ENCODE measurements at regions not wholly inside any gene's neighbourhood (a gene's known extent, or its start where the extent isn't known, plus 50 kb on each side); places are given as distances from the start of the nearest gene placed in this dataset.

GRCh38 chr10:16184906-16185305 lies 251.9 kb upstream of the PTER start:
- H3K27me3 ChIP-seq (ENCODE audit: control insufficient read depth, insufficient read depth, low read length): no peaks in the 10 kb centered on the region
- no peak overlapping the region for H2BK15ac ChIP-seq (ENCODE audit: low read depth, low read length)
- H3K9me3 ChIP-seq (ENCODE audit: control insufficient read depth, insufficient read depth, low read length): peaks cover 20% of the 10 kb centered on the region
- H3K4ac ChIP-seq (ENCODE audit: low read depth, low read length): no peak overlapping the region
- H4K5ac ChIP-seq (ENCODE audit: low read depth, low read length): no peak overlapping the region
- dilution Hi-C loops (cut with HindIII; ENCODE audit: low sequenced_read_pairs, unreplicated experiment) (no loop called here), in situ Hi-C loops (cut with MboI; ENCODE audit: low sequenced_read_pairs) (no loop called here), intact Hi-C loops (cut with micrococcal nuclease) (no loop called here)
- TF ChIP-seq POLR2A (IDR thresholded peaks at IDR 0.05; ENCODE audit: low read depth, low read length): no peak
- no peak for TF ChIP-seq RCOR1 (IDR thresholded peaks at IDR 0.05; ENCODE audit: insufficient replicate concordance, low read length)
- no peak for TF ChIP-seq CHD1 (IDR thresholded peaks at IDR 0.05; ENCODE audit: low read depth, low read length)
- no peak for TF ChIP-seq USF2 (IDR thresholded peaks at IDR 0.05; ENCODE audit: low read depth, low read length)
- no peak for TF ChIP-seq CEBPB (IDR thresholded peaks at IDR 0.05; ENCODE audit: low read depth, low read length)
- no peak for TF ChIP-seq ELK1 (IDR thresholded peaks at IDR 0.05; ENCODE audit: borderline replicate concordance, low read depth, low read length)
- TF ChIP-seq CTCF (conservative IDR thresholded peaks at IDR 0.05; ENCODE audit: low read depth, low read length): no peak
- TF ChIP-seq MXI1 (IDR thresholded peaks at IDR 0.05; ENCODE audit: borderline replicate concordance, low read depth, low read length): no peak
- no peak for TF ChIP-seq FOS (IDR thresholded peaks at IDR 0.05; ENCODE audit: low read depth, low read length)
- TF ChIP-seq RFX5 (IDR thresholded peaks at IDR 0.05; ENCODE audit: low read depth, low read length): no peak
- TF ChIP-seq MAFK (IDR thresholded peaks at IDR 0.05; ENCODE audit: low read depth, low read length): no peak
- TF ChIP-seq NFE2L2 (IDR thresholded peaks at IDR 0.05; ENCODE audit: low read depth, low read length): no peak
- TF ChIP-seq MAZ (IDR thresholded peaks at IDR 0.05; ENCODE audit: borderline replicate concordance, low read depth, low read length): no peak
- TF ChIP-seq RAD21 (IDR thresholded peaks at IDR 0.05; ENCODE audit: low read length): no peak
- TF ChIP-seq SMC3 (IDR thresholded peaks at IDR 0.05; ENCODE audit: low read depth, low read length): no peak
- no peak for TF ChIP-seq BHLHE40 (IDR thresholded peaks at IDR 0.05; ENCODE audit: low read depth, low read length)
- no peaks in the 10 kb centered on the region for H3K79me1 ChIP-seq (ENCODE audit: low read depth in 1 of 2, low read length in 2 of 2)
- no peak overlapping the region for H2AK5ac ChIP-seq (ENCODE audit: low read depth, low read length)
- no peak overlapping the region for H3K56ac ChIP-seq (ENCODE audit: extremely low read depth, insufficient read depth, low read length)
- H2AK9ac ChIP-seq (replicated peaks; ENCODE audit: low read depth, low read length, poor library complexity): no peak overlapping the region
- H3K4me2 ChIP-seq (ENCODE audit: low read depth, low read length): no peak overlapping the region
- ChIA-PET POLR2A (ENCODE audit: unreplicated experiment) (no interaction called here), CTCF (no interaction called here)
- DNase-seq (no peak), ATAC-seq (ENCODE audit: low read depth) (no peak)
- H3K23ac ChIP-seq (ENCODE audit: low read depth, low read length): no peak overlapping the region
- H3K4me3 ChIP-seq (ENCODE audit: insufficient read depth, low read depth, low read length): no peak overlapping the region
- no peaks in the 10 kb centered on the region for H3K9me1 ChIP-seq (ENCODE audit: insufficient read depth, low read length)
- no TSS peak for BruUV-seq (replicated peaks)
- H4K91ac ChIP-seq (ENCODE audit: insufficient read depth, low read depth, low read length): no peak overlapping the region
- no CpG with 5 or more reads among the region's 2 CpGs for WGBS, 2 experiments (ENCODE audit: extremely low coverage in 2 of 2, insufficient read length in 1 of 2)
- no peak overlapping the region for H2AFZ ChIP-seq (replicated peaks; ENCODE audit: low read length, poor library complexity)
- no peak overlapping the region for H3K27ac ChIP-seq (ENCODE audit: insufficient read depth, low read length)
- no peaks in the 10 kb centered on the region for H3K36me3 ChIP-seq (ENCODE audit: control insufficient read depth, insufficient read depth, low read length)
- H2BK5ac ChIP-seq (ENCODE audit: low read depth, low read length, poor library complexity, severe bottlenecking): no peak overlapping the region
- no peaks in the 10 kb centered on the region for H3K4me1 ChIP-seq (ENCODE audit: control insufficient read depth, insufficient read depth, low read length)
- no peak overlapping the region for H4K8ac ChIP-seq (ENCODE audit: low read depth in 2 of 2, low read length in 2 of 2)
- H4K20me1 ChIP-seq (ENCODE audit: insufficient read depth, low read length): no peaks in the 10 kb centered on the region
- no peak overlapping the region for H2BK120ac ChIP-seq (ENCODE audit: low read depth, low read length)
- H2BK20ac ChIP-seq (ENCODE audit: low read depth, low read length): no peak overlapping the region
- H3K18ac ChIP-seq (ENCODE audit: low read depth, low read length): no peak overlapping the region
- no peak overlapping the region for H3K14ac ChIP-seq (replicated peaks; ENCODE audit: low read depth, low read length)
- H3K9ac ChIP-seq (ENCODE audit: low read depth, low read length): no peak overlapping the region

Measured in IMR-90 (cell line).